ENCODE measurements at regions not wholly inside any gene's neighbourhood (a gene's known extent, or its start where the extent isn't known, plus 50 kb on each side); places are given as distances from the start of the nearest gene placed in this dataset.

DNA sequence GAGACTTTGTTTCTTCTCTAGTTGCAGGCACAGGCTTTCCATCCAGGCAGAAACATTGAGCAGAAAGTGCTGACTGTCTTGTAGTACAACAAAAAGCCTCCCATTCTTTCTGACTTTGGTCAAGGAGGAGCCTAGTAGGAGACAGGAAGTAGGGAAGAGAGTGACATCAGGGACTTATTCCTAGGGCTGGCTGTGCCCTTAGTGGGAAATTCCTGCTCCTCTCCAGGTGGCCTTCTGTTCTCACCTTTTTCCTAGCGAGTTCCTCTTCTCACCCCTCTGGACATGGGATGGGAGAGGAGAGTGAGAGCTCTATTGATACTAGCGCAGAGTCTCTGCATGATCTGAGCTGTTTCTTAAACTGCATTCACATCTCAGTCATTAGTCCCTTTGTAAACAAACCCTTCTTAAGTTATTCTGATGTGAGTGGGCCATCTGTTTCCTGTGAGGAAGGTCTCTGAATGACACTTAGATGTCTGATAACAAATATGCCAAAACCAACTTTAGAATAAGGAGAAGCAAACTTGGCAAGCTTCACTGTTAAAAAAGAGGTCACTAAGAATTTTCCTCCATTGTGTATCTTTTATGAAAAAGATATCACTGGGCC is 455.0 kb downstream of the GJA1 start:
- TF ChIP-seq, protein P1, sequence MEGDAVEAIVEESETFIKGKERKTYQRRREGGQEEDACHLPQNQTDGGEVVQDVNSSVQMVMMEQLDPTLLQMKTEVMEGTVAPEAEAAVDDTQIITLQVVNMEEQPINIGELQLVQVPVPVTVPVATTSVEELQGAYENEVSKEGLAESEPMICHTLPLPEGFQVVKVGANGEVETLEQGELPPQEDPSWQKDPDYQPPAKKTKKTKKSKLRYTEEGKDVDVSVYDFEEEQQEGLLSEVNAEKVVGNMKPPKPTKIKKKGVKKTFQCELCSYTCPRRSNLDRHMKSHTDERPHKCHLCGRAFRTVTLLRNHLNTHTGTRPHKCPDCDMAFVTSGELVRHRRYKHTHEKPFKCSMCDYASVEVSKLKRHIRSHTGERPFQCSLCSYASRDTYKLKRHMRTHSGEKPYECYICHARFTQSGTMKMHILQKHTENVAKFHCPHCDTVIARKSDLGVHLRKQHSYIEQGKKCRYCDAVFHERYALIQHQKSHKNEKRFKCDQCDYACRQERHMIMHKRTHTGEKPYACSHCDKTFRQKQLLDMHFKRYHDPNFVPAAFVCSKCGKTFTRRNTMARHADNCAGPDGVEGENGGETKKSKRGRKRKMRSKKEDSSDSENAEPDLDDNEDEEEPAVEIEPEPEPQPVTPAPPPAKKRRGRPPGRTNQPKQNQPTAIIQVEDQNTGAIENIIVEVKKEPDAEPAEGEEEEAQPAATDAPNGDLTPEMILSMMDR (IDR thresholded peaks at IDR 0.05 in 4 of 5, conservative IDR thresholded peaks at IDR 0.05 in 1 of 5) = no peak
- TF ChIP-seq POLR2A (IDR thresholded peaks at IDR 0.05) = no peak
